GM12878 (cell line): ENCODE measurements at regions not wholly inside any gene's neighbourhood (a gene's known extent, or its start where the extent isn't known, plus 50 kb on each side); places are given as distances from the start of the nearest gene placed in this dataset.

Source experiments
- ATAC-seq: fragments of 200-7000 bp; cut with Tn5 transposase; 3 replicates; pipeline ENCODE4 v1.9.1; 2020; ENCODE audit warnings: mild to moderate bottlenecking, moderate library complexity
- BruUV-seq: library from RNA; stranded (reverse); fragments of 400-500 nt; replicated peaks from 2 replicates; lab custom pipeline; 2021; lab: Mats Ljungman, UMichigan
- CTCF ChIA-PET: fragments of 300-600 bp; sonication (Branson Sonifier 250); formaldehyde crosslinking; extraction: SDS; loops from one replicate; lab custom pipeline; 2021; ENCODE audit warnings: inconsistent platforms; lab: Yijun Ruan, JAX
- POLR2A ChIA-PET: fragments of 350-600 bp; formaldehyde crosslinking; extraction: SDS; loops from one replicate; lab custom pipeline; 2021; ENCODE audit warnings: inconsistent platforms; lab: Charles Lee
- RAD21 ChIA-PET: fragments of 300-600 bp; sonication (Branson Sonifier 250); formaldehyde crosslinking; loops from one replicate; lab custom pipeline; 2023; ENCODE audit warnings: antibody characterized with exemption; ENCODE audit not compliant: unreplicated experiment; lab: Charles Lee
- SMC1A ChIA-PET: fragments of 300-600 bp; sonication (Branson Sonifier 250); formaldehyde crosslinking; loops from one replicate; lab custom pipeline; 2023; ENCODE audit not compliant: unreplicated experiment, uncharacterized antibody; lab: Charles Lee
- DNase-seq: peaks from one replicate; pipeline ENCODE4 v3.0.0-alpha.2; 2011; ENCODE audit warnings: low read depth, low spot score
- FAIRE-seq: peaks from 3 replicates; lab custom pipeline; 2011; peaks lifted over from hg19 to GRCh38; lab: Jason Lieb, UNC
- H2AFZ ChIP-seq: 2 replicates; pipeline ENCODE4 v1.6.0; 2011; ENCODE audit warnings: low read depth, low read length, control low read depth; ENCODE audit not compliant: control insufficient read depth
- H3K27ac ChIP-seq: 2 replicates; pipeline ENCODE4 v1.5.1; 2011; ENCODE audit warnings: control low read depth; ENCODE audit not compliant: control insufficient read depth, insufficient read depth
- H3K27me3 ChIP-seq, 2 experiments: replicated peaks in 1 of 2; 2 replicates each; pipeline versions ENCODE4 v1.6.0 to v1.6.1; 2011; ENCODE audit warnings: low read length in 1 of 2; ENCODE audit not compliant: control insufficient read depth in 2 of 2, insufficient read depth in 2 of 2
- H3K36me3 ChIP-seq, 2 experiments: 2 replicates each; pipeline ENCODE4 v1.5.1; 2011; ENCODE audit warnings: low read length in 1 of 2; ENCODE audit not compliant: control insufficient read depth in 2 of 2, insufficient read depth in 2 of 2
- H3K4me1 ChIP-seq: 2 replicates; pipeline ENCODE4 v1.6.1; 2011; ENCODE audit warnings: mild to moderate bottlenecking, low read length, moderate library complexity, mixed read lengths; ENCODE audit not compliant: control insufficient read depth, insufficient read depth
- H3K4me2 ChIP-seq: 2 replicates; pipeline ENCODE4 v1.6.0; 2011; ENCODE audit warnings: control low read depth; ENCODE audit not compliant: control insufficient read depth, insufficient read depth
- H3K4me3 ChIP-seq: fragments of 200-600 bp; sonication (generic); 2 replicates; pipeline ENCODE4 v1.5.1; 2016
- H3K79me2 ChIP-seq: 2 replicates; pipeline ENCODE4 v1.6.0; 2011; ENCODE audit warnings: low read length; ENCODE audit not compliant: control insufficient read depth, insufficient read depth
- H3K9ac ChIP-seq: 2 replicates; pipeline ENCODE4 v1.8.0; 2011; ENCODE audit warnings: low read length, control low read depth, mixed read lengths; ENCODE audit not compliant: control insufficient read depth, insufficient read depth
- H3K9me3 ChIP-seq: replicated peaks from 3 replicates; pipeline ENCODE4 v1.5.1; 2011; ENCODE audit warnings: mild to moderate bottlenecking, low read length; ENCODE audit not compliant: control insufficient read depth, insufficient read depth
- H4K20me1 ChIP-seq: 2 replicates; pipeline ENCODE4 v1.6.0; 2011; ENCODE audit not compliant: control insufficient read depth, insufficient read depth
- BMI1 ChIP-seq: fragments of 450-650 bp; IDR thresholded peaks from 2 replicates; pipeline ENCODE4 v1.6.1; 2016; ENCODE audit warnings: mild to moderate bottlenecking, moderate library complexity, borderline replicate concordance
- CREM ChIP-seq: IDR thresholded peaks from 2 replicates; pipeline ENCODE4 v1.6.1; 2014; ENCODE audit warnings: antibody characterized with exemption, low read depth
- GATAD2B ChIP-seq: fragments of 450-650 bp; conservative IDR thresholded peaks from 2 replicates; pipeline ENCODE4 v1.6.1; 2017; ENCODE audit warnings: low read depth, mild to moderate bottlenecking, moderate library complexity
- HCFC1 ChIP-seq: fragments of 150-350 bp; IDR thresholded peaks from 2 replicates; pipeline ENCODE4 v1.6.1; 2014; ENCODE audit warnings: low read length
- IRF5 ChIP-seq: fragments of 450-650 bp; IDR thresholded peaks from 2 replicates; pipeline ENCODE4 v1.6.1; 2017; ENCODE audit warnings: borderline replicate concordance
- MTA2 ChIP-seq: fragments of 450-650 bp; IDR thresholded peaks from 2 replicates; pipeline ENCODE4 v1.6.1; 2016; ENCODE audit warnings: low read depth, mild to moderate bottlenecking, moderate library complexity
- NRF1 ChIP-seq: conservative IDR thresholded peaks from 2 replicates; pipeline ENCODE4 v1.6.1; 2011; ENCODE audit warnings: mild to moderate bottlenecking, low read depth, low read length, improper control_type of control experiment
- SIX5 ChIP-seq: IDR thresholded peaks from 2 replicates; pipeline ENCODE4 v1.6.1; 2011; ENCODE audit warnings: mild to moderate bottlenecking, low read depth, low read length, moderate library complexity; ENCODE audit not compliant: severe bottlenecking
- YY1 ChIP-seq: IDR thresholded peaks from 2 replicates; pipeline ENCODE4 v1.6.1; 2011; ENCODE audit warnings: low read depth, mild to moderate bottlenecking, low read length
- WGBS: methylation state at CpG from one replicate; pipeline ENCODE4 v1.1.6; 2016; ENCODE audit warnings: low lambda C conversion rate; ENCODE audit not compliant: insufficient replicate concordance, insufficient coverage; ENCODE audit errors: missing lambda C conversion rate; 5-methylcytosine and 5-hydroxymethylcytosine counted together
- in situ Hi-C: fragments of 300-500 bp; cut with MboI; formaldehyde crosslinking; loops from 9 replicates; pipeline ENCODE4 v1.14.3; 2018; ENCODE audit warnings: mixed read lengths
- intact Hi-C: fragments of 100-400 bp; cut with micrococcal nuclease; formaldehyde crosslinking; loops from one replicate; pipeline ENCODE4 v1.14.2; 2022; ENCODE audit not compliant: unreplicated experiment
- TF ChIP-seq, protein P1 (sequence below): IDR thresholded peaks from 2 replicates; pipeline ENCODE4 v1.6.1; 2012; ENCODE audit warnings: improper control_type of control experiment, low read depth, low read length; ENCODE audit not compliant: insufficient replicate concordance

GRCh38 chr20:59451066-59451630 is 150.7 kb downstream of the EDN3 start:
- 12% methylated on average over 8 of the region's 8 CpGs for WGBS
- TF ChIP-seq HCFC1 (no peak), BMI1 (no peak), MTA2 (no peak), YY1 (no peak), NRF1 (no peak), SIX5 (no peak), IRF5 (no peak), GATAD2B (no peak), CREM (no peak)
- TF ChIP-seq, protein P1, sequence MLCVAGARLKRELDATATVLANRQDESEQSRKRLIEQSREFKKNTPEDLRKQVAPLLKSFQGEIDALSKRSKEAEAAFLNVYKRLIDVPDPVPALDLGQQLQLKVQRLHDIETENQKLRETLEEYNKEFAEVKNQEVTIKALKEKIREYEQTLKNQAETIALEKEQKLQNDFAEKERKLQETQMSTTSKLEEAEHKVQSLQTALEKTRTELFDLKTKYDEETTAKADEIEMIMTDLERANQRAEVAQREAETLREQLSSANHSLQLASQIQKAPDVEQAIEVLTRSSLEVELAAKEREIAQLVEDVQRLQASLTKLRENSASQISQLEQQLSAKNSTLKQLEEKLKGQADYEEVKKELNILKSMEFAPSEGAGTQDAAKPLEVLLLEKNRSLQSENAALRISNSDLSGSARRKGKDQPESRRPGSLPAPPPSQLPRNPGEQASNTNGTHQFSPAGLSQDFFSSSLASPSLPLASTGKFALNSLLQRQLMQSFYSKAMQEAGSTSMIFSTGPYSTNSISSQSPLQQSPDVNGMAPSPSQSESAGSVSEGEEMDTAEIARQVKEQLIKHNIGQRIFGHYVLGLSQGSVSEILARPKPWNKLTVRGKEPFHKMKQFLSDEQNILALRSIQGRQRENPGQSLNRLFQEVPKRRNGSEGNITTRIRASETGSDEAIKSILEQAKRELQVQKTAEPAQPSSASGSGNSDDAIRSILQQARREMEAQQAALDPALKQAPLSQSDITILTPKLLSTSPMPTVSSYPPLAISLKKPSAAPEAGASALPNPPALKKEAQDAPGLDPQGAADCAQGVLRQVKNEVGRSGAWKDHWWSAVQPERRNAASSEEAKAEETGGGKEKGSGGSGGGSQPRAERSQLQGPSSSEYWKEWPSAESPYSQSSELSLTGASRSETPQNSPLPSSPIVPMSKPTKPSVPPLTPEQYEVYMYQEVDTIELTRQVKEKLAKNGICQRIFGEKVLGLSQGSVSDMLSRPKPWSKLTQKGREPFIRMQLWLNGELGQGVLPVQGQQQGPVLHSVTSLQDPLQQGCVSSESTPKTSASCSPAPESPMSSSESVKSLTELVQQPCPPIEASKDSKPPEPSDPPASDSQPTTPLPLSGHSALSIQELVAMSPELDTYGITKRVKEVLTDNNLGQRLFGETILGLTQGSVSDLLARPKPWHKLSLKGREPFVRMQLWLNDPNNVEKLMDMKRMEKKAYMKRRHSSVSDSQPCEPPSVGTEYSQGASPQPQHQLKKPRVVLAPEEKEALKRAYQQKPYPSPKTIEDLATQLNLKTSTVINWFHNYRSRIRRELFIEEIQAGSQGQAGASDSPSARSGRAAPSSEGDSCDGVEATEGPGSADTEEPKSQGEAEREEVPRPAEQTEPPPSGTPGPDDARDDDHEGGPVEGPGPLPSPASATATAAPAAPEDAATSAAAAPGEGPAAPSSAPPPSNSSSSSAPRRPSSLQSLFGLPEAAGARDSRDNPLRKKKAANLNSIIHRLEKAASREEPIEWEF = no peak

More at GRCh38 chr20:59451066-59451630, 150.7 kb downstream of the EDN3 start:
- in situ Hi-C loops = no loop called here
- H3K36me3 ChIP-seq = no peaks in the 10 kb centered on the region
- H3K9ac ChIP-seq = no peak overlapping the region
- no peak overlapping the region for H3K27ac ChIP-seq
- DNase-seq = no peak
- H4K20me1 ChIP-seq = no peaks in the 10 kb centered on the region
- BruUV-seq = no TSS peak
- H3K79me2 ChIP-seq = no peaks in the 10 kb centered on the region
- H3K4me1 ChIP-seq = no peaks in the 10 kb centered on the region
- SMC1A ChIA-PET = no interaction called here
- H3K27me3 ChIP-seq = peaks cover 0 to 8% of the 10 kb centered on the region in 2 experiments; a peak in 2 of 4 replicates
- POLR2A ChIA-PET = no interaction called here
- RAD21 ChIA-PET = no interaction called here
- H3K4me2 ChIP-seq = no peak overlapping the region
- H3K4me3 ChIP-seq = no peak overlapping the region
- no peak for ATAC-seq
- CTCF ChIA-PET = no interaction called here
- no peak overlapping the region for H2AFZ ChIP-seq
- no peak for FAIRE-seq
- intact Hi-C loops = loop anchor here (10.0 kb wide), 1 partner anchor 366 kb away; no protein-coding TSS in a partner anchor
- H3K9me3 ChIP-seq = no peaks in the 10 kb centered on the region
